Erythroblast (primary cell): ENCODE measurements at regions not wholly inside any gene's neighbourhood (a gene's known extent, or its start where the extent isn't known, plus 50 kb on each side); places are given as distances from the start of the nearest gene placed in this dataset.

Experiments used
- GATA1 ChIP-seq: IDR thresholded peaks from 2 replicates; pipeline ENCODE4 v1.6.1; 2011; ENCODE audit warnings: low read depth, mild to moderate bottlenecking, control low read depth, low read length, moderate library complexity
- POLR2A ChIP-seq: IDR thresholded peaks from 2 replicates; pipeline ENCODE4 v1.6.1; 2011; ENCODE audit warnings: mild to moderate bottlenecking, low read length

DNA sequence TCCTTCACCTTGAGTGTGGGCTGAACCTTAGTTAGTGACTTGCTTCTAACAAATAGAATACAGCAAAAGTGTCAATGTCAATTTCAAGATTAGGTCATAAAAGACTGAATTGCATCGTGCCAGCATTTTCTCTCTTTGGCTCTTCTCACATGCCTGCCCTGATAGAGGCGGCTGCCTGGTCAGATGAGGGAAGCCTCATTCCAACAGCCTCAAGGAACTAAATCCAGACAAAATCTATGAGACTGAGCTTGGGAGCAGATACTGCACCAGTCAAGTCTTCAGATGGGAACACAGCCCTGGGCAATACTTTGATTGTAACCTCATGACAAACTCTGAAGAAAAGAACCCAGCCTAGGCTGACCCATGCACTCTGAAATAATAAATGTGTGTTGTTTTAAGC lies 63.5 kb upstream of the MFGE8 start:
- TF ChIP-seq POLR2A: no peak
- no peak for TF ChIP-seq GATA1
